Amygdala (tissue), 56 donors: ENCODE measurements at regions not wholly inside any gene's neighbourhood (a gene's known extent, or its start where the extent isn't known, plus 50 kb on each side); places are given as distances from the start of the nearest gene placed in this dataset.

Experiments used
- DNase-seq, 56 donors: peaks; one replicate each; lab custom pipeline; 2025; lab: John Stamatoyannopoulos, UW

GRCh38 chr6:147849401-147850330 lies 341.2 kb downstream of the SAMD5 start:
- DNase-seq = no peak

GRCh38 chr6:147852772-147853171 lies 344.3 kb downstream of the SAMD5 start:
- no peak for DNase-seq

GRCh38 chr6:147853574-147853973 lies 345.1 kb downstream of the SAMD5 start:
- no peak for DNase-seq

- DNase-seq = no peak
These were observed 347.5 kb downstream of the SAMD5 start for GRCh38 chr6:147855803-147856482.

GRCh38 chr6:147856687-147857086 lies 348.2 kb downstream of the SAMD5 start:
- DNase-seq = no peak

- no peak for DNase-seq
These were observed 349.9 kb downstream of the SAMD5 start for GRCh38 chr6:147858421-147858820.

GRCh38 chr6:147859071-147859470 lies 350.6 kb downstream of the SAMD5 start:
- DNase-seq = no peak

GRCh38 chr6:147861696-147862095 lies 353.2 kb downstream of the SAMD5 start:
- DNase-seq = no peak

GRCh38 chr6:147867433-147868226 lies 359.1 kb downstream of the SAMD5 start:
- no peak for DNase-seq

- DNase-seq = no peak
These were observed 360.1 kb downstream of the SAMD5 start for GRCh38 chr6:147868427-147869190.

- DNase-seq = no peak
These were observed 360.7 kb downstream of the SAMD5 start for GRCh38 chr6:147869201-147869600.

- no peak for DNase-seq
These were observed 361.4 kb downstream of the SAMD5 start for GRCh38 chr6:147869869-147870268.

GRCh38 chr6:147870506-147871110 lies 362.1 kb downstream of the SAMD5 start:
- no peak for DNase-seq

GRCh38 chr6:147872002-147872401 lies 363.5 kb downstream of the SAMD5 start:
- DNase-seq = no peak

GRCh38 chr6:147873816-147874215 lies 365.3 kb downstream of the SAMD5 start:
- DNase-seq = no peak

GRCh38 chr6:147874322-147874721 lies 365.8 kb downstream of the SAMD5 start:
- no peak for DNase-seq

- no peak for DNase-seq
These were observed 370.6 kb downstream of the SAMD5 start for GRCh38 chr6:147879031-147879580.

GRCh38 chr6:147881432-147881831 lies 372.9 kb downstream of the SAMD5 start:
- DNase-seq = no peak

- DNase-seq = no peak
These were observed 379.9 kb downstream of the SAMD5 start for GRCh38 chr6:147888374-147888773.
